ENCODE measurements at regions not wholly inside any gene's neighbourhood (a gene's known extent, or its start where the extent isn't known, plus 50 kb on each side); places are given as distances from the start of the nearest gene placed in this dataset.

GRCh38 chr6:138601128-138601527, 101.8 kb upstream of the NHSL1 start:
- H3K4me1 Mint-ChIP-seq: no peaks in the 10 kb centered on the region
- H3K27ac Mint-ChIP-seq: no peak overlapping the region
- peaks cover 37% of the 10 kb centered on the region for H3K27me3 Mint-ChIP-seq
- no peaks in the 10 kb centered on the region for H3K36me3 Mint-ChIP-seq (ENCODE audit: low read depth)
- ChIA-PET POLR2A (no interaction called here), CTCF (no interaction called here)
- DNase-seq: no peak
- H3K9me3 Mint-ChIP-seq: no peaks in the 10 kb centered on the region
- H3K4me3 Mint-ChIP-seq: no peak overlapping the region

- POLR2A ChIA-PET: no interaction called here
- Mint-ChIP-seq H3K9me3 (no peaks in the 10 kb centered on the region), H3K4me3 (no peak overlapping the region), H3K36me3 (ENCODE audit: low read depth) (no peaks in the 10 kb centered on the region), H3K27ac (no peak overlapping the region), H3K27me3 (peaks cover 36% of the 10 kb centered on the region), H3K4me1 (no peaks in the 10 kb centered on the region)
- CTCF ChIA-PET: no interaction called here
- DNase-seq: no peak
These were observed 106.7 kb upstream of the NHSL1 start for GRCh38 chr6:138605958-138606357.

GRCh38 chr6:138607478-138608433, 108.5 kb upstream of the NHSL1 start:
- CTCF ChIA-PET: no interaction called here
- peaks cover 25% of the 10 kb centered on the region for H3K27me3 Mint-ChIP-seq
- DNase-seq: no peak
- no peaks in the 10 kb centered on the region for H3K36me3 Mint-ChIP-seq (ENCODE audit: low read depth)
- POLR2A ChIA-PET: no interaction called here
- no peaks in the 10 kb centered on the region for H3K9me3 Mint-ChIP-seq
- no peak overlapping the region for H3K27ac Mint-ChIP-seq
- H3K4me1 Mint-ChIP-seq: no peaks in the 10 kb centered on the region
- no peak overlapping the region for H3K4me3 Mint-ChIP-seq

GRCh38 chr6:138608896-138609295, 109.6 kb upstream of the NHSL1 start:
- CTCF ChIA-PET: interaction anchor here (0.6 kb wide), 1 partner anchor 91 kb away, joined by 3 read pairs; no protein-coding TSS in a partner anchor
- H3K4me1 Mint-ChIP-seq: no peaks in the 10 kb centered on the region

GRCh38 chr6:138609801-138610430, 110.6 kb upstream of the NHSL1 start:
- ChIA-PET CTCF (interaction anchor here (0.6 kb wide), 1 partner anchor 92 kb away, joined by 3 read pairs; no protein-coding TSS in a partner anchor), POLR2A (no interaction called here)
- H3K27me3 Mint-ChIP-seq: peaks cover 10% of the 10 kb centered on the region
- H3K4me1 Mint-ChIP-seq: no peaks in the 10 kb centered on the region
- H3K27ac Mint-ChIP-seq: no peak overlapping the region
- no peaks in the 10 kb centered on the region for H3K36me3 Mint-ChIP-seq (ENCODE audit: low read depth)
- no peak for DNase-seq
- H3K4me3 Mint-ChIP-seq: no peak overlapping the region
- no peaks in the 10 kb centered on the region for H3K9me3 Mint-ChIP-seq

More at GRCh38 chr6:138608896-138609295, 109.6 kb upstream of the NHSL1 start:
- Mint-ChIP-seq H3K27ac (no peak overlapping the region), H3K27me3 (peaks cover 16% of the 10 kb centered on the region), H3K36me3 (ENCODE audit: low read depth) (no peaks in the 10 kb centered on the region), H3K4me3 (no peak overlapping the region), H3K9me3 (no peaks in the 10 kb centered on the region)
- no peak for DNase-seq
- POLR2A ChIA-PET: no interaction called here

GRCh38 chr6:138610816-138611215, 111.5 kb upstream of the NHSL1 start:
- Mint-ChIP-seq H3K36me3 (ENCODE audit: low read depth) (no peaks in the 10 kb centered on the region), H3K27me3 (peaks cover 4% of the 10 kb centered on the region), H3K9me3 (no peaks in the 10 kb centered on the region), H3K4me3 (no peak overlapping the region), H3K4me1 (no peaks in the 10 kb centered on the region), H3K27ac (no peak overlapping the region)
- ChIA-PET CTCF (no interaction called here), POLR2A (no interaction called here)
- DNase-seq: no peak

GRCh38 chr6:138614151-138614550, 114.9 kb upstream of the NHSL1 start:
- no peaks in the 10 kb centered on the region for H3K36me3 Mint-ChIP-seq (ENCODE audit: low read depth)
- no peak for DNase-seq
- ChIA-PET POLR2A (no interaction called here), CTCF (no interaction called here)
- no peaks in the 10 kb centered on the region for H3K4me1 Mint-ChIP-seq
- H3K4me3 Mint-ChIP-seq: no peak overlapping the region
- no peak overlapping the region for H3K27ac Mint-ChIP-seq
- no peaks in the 10 kb centered on the region for H3K27me3 Mint-ChIP-seq
- no peaks in the 10 kb centered on the region for H3K9me3 Mint-ChIP-seq

- H3K4me3 Mint-ChIP-seq: no peak overlapping the region
- peaks cover 2% of the 10 kb centered on the region for H3K27me3 Mint-ChIP-seq
- H3K36me3 Mint-ChIP-seq (ENCODE audit: low read depth): no peaks in the 10 kb centered on the region
- no peaks in the 10 kb centered on the region for H3K9me3 Mint-ChIP-seq
- no peak overlapping the region for H3K27ac Mint-ChIP-seq
- no peak for DNase-seq
- ChIA-PET POLR2A (no interaction called here), CTCF (no interaction called here)
- no peaks in the 10 kb centered on the region for H3K4me1 Mint-ChIP-seq
These were observed 118.9 kb upstream of the NHSL1 start for GRCh38 chr6:138618168-138618567.

- Mint-ChIP-seq H3K27ac (no peak overlapping the region), H3K36me3 (ENCODE audit: low read depth) (no peaks in the 10 kb centered on the region), H3K27me3 (peaks cover 2% of the 10 kb centered on the region), H3K9me3 (no peaks in the 10 kb centered on the region), H3K4me1 (no peaks in the 10 kb centered on the region), H3K4me3 (no peak overlapping the region)
- no peak for DNase-seq
- POLR2A ChIA-PET: no interaction called here
- CTCF ChIA-PET: no interaction called here
These were observed 121.3 kb upstream of the NHSL1 start for GRCh38 chr6:138620630-138621029.

- peaks cover 2% of the 10 kb centered on the region for H3K27me3 Mint-ChIP-seq
- no peaks in the 10 kb centered on the region for H3K9me3 Mint-ChIP-seq
- POLR2A ChIA-PET: no interaction called here
- DNase-seq: no peak
- H3K27ac Mint-ChIP-seq: no peak overlapping the region
- no peak overlapping the region for H3K4me3 Mint-ChIP-seq
- H3K4me1 Mint-ChIP-seq: no peaks in the 10 kb centered on the region
- H3K36me3 Mint-ChIP-seq (ENCODE audit: low read depth): no peaks in the 10 kb centered on the region
- CTCF ChIA-PET: no interaction called here
These were observed 123.7 kb upstream of the NHSL1 start for GRCh38 chr6:138622967-138623366.

GRCh38 chr6:138631566-138631965, 132.3 kb upstream of the NHSL1 start:
- H3K4me1 Mint-ChIP-seq: no peaks in the 10 kb centered on the region
- H3K36me3 Mint-ChIP-seq (ENCODE audit: low read depth): no peaks in the 10 kb centered on the region
- no peaks in the 10 kb centered on the region for H3K9me3 Mint-ChIP-seq
- H3K27me3 Mint-ChIP-seq: peaks cover 11% of the 10 kb centered on the region
- CTCF ChIA-PET: no interaction called here
- no peak for DNase-seq
- H3K4me3 Mint-ChIP-seq: no peak overlapping the region
- POLR2A ChIA-PET: no interaction called here
- H3K27ac Mint-ChIP-seq: no peak overlapping the region

- no peaks in the 10 kb centered on the region for H3K36me3 Mint-ChIP-seq (ENCODE audit: low read depth)
- H3K9me3 Mint-ChIP-seq: no peaks in the 10 kb centered on the region
- no peaks in the 10 kb centered on the region for H3K4me1 Mint-ChIP-seq
- CTCF ChIA-PET: interaction anchor here (1.2 kb wide), 1 partner anchor 10 kb away, joined by 3 read pairs; no protein-coding TSS in a partner anchor
- POLR2A ChIA-PET: no interaction called here
- H3K27me3 Mint-ChIP-seq: peaks cover 25% of the 10 kb centered on the region
- H3K4me3 Mint-ChIP-seq: no peak overlapping the region
- DNase-seq: no peak
- H3K27ac Mint-ChIP-seq: no peak overlapping the region
These were observed 135.7 kb upstream of the CCDC28A start for GRCh38 chr6:138637822-138638221.

- Mint-ChIP-seq H3K36me3 (ENCODE audit: low read depth) (no peaks in the 10 kb centered on the region), H3K9me3 (no peaks in the 10 kb centered on the region), H3K4me1 (no peaks in the 10 kb centered on the region), H3K27me3 (peaks cover 22% of the 10 kb centered on the region), H3K4me3 (no peak overlapping the region), H3K27ac (no peak overlapping the region)
- DNase-seq: no peak
- ChIA-PET CTCF (interaction anchor here (1.2 kb wide), 1 partner anchor 11 kb away, joined by 3 read pairs; no protein-coding TSS in a partner anchor), POLR2A (no interaction called here)
These were observed 135.0 kb upstream of the CCDC28A start for GRCh38 chr6:138638604-138639003.

All from activated CD4-positive, alpha-beta memory T cell treated with anti-CD3 and anti-CD28 coated beads, Interleukin-2, amount 10 ng/mL, durations not matched to agents 7 days and 5 days (primary cell).